ENCODE measurements at regions not wholly inside any gene's neighbourhood (a gene's known extent, or its start where the extent isn't known, plus 50 kb on each side); places are given as distances from the start of the nearest gene placed in this dataset.
"Not testable (repeated sequence)": the region's sequence is repeated elsewhere in the genome, so short reads cannot be mapped to it uniquely, and the experiment has no call there.

DNA sequence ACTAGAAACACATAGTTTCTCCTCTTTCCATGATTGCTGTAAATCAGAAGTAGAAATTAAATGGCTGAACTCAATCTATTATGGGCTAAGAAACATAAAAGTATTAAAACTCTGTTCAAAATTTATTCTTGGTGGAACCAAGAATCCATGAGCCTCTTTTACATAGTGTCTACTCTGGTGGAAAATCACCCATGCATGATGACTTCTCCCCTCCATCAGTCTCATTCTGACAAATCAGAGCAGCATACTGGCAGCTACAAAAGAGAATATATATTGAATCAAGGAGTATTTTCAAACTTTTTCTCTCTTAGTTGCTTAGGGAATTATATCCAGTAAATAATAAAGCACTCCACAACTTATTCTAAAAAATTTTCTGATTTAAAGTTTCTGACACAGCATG, 536.9 kb upstream of the CCDC54 start:
- DNase-seq = no peak

DNA sequence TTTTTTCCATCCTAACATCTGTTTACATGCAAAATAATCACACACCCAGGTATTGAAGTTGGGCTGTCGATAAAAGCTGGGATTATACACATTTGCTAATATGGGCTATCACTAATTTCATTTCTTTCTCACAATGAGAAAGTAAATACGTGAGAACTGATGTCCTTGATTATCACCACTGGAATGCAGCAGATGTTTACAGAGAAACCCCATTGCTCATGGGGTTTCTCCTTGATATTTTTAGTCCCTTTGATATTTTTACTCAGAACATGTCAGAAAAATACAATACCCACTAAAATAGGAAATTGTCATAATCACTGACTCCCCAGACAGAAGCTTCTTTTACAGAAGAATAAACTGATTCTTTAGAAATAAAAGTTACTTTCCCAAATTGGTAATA, 535.1 kb upstream of the CCDC54 start:
- DNase-seq = no peak

DNA sequence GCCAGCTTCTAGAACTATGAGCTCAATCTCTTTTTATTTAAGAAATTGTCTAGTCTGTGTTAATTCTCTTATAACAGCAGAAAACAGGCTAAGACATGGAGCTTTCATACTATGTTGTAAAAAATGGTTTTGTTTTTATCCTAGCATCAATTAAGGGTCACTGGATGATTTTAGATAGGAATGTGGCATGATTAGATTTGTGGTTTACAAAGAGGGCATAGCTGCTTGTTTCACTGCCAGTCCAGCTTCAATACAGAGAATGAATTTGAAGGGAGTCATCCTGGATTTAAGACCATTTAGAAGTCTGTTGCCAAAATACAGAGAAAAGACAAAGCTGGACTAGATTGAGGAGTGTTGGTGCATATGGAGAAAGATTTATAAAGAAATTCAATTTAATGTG, 532.6 kb upstream of the CCDC54 start:
- no peak for DNase-seq

DNA sequence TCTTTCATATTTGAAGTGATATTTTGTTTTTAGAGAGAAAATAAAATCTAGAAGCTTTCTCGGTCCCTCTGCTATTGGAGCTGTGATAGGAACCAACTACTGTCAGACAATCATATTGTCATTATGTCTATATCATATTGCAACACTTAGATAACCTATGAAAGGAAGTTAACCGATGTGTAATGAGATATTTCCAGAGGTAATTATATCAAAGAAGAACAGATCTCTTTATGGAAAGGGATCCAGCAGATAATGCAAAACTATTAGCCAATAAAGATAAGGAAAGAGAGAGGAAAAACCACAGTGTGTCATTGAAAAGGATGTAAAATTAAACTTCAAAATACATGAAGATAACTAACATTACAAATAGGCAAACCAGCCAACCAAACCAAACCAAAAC, 529.1 kb upstream of the CCDC54 start:
- no peak for DNase-seq

DNA sequence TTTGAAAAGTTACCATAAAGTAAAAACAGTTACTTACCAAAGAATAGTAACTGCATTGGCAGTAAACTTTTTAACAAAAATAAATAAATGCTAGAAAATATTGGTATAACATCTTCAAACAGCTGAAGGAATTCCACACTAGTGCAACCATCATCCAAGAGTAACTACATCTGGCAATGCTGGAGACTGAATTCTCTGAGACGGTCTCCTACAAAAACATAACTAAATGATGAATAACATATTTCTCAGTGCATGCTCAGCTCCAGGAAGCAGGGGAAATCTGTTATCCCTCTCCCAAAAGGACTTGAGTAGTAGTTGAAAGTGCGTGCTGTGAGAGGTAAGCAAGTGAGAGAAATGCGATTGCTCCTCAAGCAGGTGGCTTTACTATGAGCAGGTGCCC, 526.8 kb upstream of the CCDC54 start:
- DNase-seq = no peak

DNA sequence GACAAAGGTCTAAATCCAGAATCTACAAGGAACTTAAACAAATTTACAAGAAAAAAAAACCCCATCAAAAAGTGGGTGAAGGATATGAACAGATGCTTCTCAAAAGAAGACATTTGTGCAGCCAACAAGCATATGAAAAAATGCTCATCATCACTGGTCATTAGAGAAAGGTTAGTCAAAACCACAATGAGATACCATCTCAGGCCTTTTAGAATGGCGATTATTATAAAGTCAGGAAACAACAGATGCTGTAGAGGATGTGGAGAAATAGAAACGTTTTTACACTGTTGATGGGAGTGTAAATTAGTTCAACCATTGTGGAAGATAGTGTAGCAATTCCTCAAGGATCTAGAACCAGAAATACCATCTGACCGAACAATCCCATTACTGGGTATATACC, 518.9 kb upstream of the CCDC54 start:
- not testable (repeated sequence) for DNase-seq

DNA sequence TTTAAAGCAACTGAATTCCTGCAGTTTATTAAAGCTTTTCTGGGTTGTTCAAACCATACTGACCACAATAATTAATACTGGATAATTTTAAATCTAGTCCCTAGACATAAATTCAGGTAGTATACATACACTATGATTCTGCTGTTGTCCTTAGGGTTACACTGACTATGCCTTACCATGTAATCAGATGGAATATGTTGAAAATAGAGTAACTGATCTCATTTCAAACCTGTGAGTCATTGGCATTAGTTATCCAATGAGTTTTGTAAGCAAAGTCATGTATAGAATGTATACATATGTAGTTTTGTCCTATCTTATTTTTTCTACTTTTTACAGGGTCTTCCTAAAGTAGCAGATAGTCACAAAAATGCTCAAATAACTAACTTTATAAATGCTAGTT, 517.1 kb upstream of the CCDC54 start:
- no peak for DNase-seq

DNA sequence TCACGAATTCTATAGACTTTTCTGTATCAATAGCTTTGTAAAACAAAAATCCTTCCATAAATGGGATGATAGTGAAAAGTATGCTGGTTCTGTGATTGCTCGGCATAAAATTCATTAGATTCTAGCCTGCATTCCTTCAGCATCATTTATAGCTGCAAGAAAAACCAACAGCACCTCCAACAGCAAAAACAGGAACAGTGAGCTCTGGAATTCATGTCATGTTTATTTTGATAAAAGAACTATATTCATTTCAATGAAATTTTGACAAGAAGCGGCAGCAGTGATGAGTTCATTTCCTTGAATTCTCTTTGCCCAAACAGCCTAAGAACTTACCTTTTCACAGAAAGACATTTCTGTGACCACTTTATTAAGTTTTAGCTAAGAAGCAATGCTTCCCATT, 515.2 kb upstream of the CCDC54 start:
- no peak for DNase-seq

DNA sequence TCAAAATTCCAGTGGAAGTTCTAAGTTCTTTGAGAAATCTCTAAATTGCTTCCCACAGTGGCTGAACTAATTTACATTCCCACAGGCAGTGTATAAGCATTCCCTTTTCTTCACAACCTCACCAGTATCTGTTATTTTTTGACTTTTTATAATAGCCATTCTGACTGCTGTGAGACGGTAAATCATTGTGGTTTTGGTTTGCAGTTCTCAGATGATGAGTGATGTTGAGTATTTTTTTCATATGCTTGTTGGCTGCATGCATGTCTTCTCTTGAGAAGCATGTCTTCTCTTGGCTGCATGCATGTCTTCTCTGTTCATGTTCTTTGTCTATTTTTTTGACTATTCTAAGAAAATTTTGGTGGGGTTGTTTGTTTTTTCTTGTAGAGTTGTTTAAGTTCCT, 499.6 kb upstream of the CCDC54 start:
- DNase-seq = no peak

DNA sequence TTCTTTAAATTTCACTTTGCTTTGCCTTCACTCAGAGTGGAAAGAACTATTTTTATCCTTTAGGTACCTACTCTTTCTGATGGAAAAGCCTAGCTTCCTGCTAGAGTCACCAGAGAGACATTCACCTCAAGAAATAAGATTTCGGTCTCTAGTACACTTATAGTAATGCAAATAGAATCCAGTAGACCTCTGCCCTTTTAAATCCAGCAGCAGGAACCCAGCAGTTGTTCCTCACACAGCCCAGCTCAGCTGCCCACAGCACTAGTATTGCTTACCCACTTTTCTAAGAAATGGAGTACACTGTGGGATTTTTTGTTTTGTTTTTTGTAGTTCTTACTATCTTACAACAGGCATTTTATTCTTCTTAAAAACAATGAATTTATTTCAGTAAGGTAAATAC, 497.0 kb upstream of the CCDC54 start:
- no peak for DNase-seq

DNA sequence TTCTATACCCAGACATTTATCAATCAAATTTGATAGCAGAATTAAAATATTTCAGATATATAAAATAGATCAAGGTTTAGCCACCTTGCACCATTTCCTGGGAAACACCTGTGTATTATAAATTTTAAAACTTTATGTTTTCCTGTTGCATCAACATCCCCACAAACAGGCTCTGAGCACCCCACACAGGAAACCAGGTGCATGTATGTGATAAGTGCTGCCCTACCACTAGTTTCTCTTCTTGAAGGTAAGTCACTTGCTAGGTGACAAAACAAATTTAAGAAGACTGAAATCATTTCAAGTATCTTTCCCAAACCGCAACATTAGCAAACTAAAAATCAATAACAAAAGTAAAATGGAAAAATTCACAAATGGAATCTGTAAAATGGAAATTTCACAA, 496.1 kb upstream of the CCDC54 start:
- DNase-seq = no peak

DNA sequence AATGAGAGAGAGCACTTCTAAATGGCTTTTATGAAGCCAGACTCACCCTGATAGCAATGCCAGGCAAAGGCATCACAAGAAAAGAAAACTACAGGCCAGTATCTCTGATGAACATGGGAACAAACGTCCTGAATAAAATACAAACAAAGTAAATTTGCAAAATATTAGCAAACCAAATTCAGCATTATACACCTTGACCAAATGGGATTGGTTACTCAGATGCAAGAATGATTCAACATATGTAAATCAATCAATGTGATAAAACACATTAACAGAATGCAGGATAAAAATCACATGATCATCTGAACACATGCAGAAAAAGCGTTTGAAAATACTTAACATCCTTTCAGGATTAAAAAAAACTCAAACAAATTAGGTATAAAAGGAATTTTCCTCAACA, 494.9 kb upstream of the CCDC54 start:
- no peak for DNase-seq

DNA sequence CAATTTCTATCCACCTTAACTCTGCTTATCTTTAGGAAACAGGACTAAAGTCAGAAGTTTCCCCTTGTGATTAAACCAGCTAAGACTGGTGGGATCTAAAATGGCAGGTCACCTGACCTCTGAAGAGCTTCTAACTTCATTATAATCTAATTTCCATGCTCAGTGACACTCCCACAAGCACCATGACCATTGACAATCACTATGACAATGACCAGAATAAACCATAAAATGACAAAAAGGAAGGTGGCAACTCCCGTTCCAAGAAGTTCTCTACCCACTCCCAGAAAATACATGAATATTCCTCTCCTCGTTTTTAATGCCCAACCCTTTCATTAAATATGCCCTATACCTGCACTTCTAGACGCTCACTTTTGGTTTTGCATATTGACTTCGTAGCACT, 471.2 kb upstream of the CCDC54 start:
- no peak for DNase-seq

DNA sequence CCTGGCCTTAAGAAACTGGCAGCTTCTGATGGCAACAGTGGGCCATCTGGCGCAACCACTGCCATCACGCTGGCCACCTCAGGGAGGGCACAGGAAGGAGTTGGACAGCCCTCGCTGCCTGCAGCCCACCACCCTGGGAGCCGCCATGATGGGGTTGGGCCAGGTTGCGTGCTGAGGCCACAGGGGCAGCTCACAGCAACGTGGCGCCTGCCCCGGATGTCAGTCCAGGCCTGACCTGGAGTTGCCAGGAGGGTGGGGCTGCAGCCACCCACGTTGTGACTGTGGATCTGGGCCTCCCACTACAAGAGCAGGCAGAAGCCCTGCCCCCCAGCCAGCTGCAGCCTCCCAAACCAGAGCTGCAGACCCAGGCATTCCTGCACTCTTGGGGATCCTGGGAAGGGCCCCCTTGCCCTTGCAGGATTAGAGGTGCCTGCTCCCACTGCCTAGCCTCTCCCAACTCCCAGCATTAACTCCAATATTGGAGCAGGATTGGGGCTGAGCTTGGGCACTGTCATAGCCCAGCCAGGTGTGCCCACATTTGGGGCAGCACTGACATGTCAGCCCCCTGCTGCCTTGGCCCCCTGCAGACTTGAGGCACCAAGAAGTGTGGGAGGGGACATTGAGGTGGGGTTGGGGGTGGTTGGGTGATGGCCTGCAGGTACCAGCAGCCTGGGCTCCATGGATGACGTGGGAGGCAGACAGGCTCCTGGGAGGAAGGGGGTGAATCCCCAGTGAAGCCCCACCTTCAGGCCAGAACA, 468.9 kb upstream of the CCDC54 start:
- no peak for DNase-seq

DNA sequence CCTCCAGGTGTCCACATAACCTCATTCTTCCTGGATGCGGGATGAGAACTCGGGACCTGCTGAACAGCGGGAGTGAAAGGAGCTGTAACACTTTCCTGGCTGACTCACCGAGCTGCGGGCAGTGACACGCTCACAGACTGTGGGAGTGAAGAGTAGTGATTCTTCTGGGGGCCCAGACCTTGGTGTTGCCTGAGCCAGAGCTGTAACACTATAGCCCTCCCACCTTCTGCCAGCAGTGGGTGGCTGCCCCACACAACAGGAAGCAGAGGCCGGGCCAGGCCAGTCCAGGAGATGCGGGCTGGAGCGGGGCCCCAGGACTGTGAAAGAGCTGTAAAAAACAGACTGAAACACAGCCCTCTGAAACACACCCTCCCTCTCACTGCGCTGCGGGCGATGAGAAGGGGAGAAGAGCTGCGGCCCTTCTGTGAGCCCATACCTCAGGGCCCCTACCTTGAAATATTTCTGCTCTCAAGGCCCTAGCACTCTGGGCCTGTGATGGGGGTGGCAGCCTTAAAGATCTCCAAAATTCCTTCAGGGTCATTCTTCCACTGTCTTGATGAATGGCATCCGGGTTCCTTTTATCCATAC, 464.0 kb upstream of the CCDC54 start:
- no peak for DNase-seq

DNA sequence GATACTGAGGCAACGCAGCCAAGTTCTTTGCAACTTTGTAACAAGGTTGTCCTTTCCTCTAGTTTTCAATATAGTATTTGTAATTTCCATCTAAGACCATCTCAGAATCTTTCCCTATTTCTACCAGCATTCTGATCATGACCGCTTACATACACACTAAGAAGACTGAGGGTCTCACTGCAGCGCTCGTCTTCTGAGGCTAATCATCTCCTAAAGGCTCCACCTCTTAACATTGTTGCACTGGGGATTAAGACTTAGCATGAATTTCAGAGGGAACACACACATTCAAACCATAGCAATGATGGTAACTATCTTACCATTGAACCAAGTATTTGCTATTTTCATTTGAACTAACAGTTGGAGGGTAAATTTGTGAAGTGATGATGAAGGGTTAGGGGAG, 463.3 kb upstream of the CCDC54 start:
- DNase-seq = no peak

DNA sequence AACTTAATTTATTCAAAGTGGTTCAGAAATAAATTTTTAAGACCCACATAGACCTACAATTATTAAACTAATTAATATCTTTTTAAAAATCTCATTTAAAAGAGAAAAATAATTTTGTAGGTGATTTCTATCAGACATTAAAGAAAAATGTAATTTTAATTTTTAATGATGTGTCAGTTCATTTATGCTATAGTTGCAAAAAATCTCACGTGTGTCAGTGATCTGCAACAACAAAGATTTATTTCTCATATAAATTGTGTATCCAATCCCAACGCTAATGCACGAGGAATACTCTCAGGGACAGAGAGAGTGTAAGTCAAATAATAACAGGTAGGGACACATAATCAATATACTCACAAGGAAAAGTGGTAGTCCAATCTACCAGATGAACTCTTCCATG, 456.6 kb upstream of the CCDC54 start:
- no peak for DNase-seq

DNA sequence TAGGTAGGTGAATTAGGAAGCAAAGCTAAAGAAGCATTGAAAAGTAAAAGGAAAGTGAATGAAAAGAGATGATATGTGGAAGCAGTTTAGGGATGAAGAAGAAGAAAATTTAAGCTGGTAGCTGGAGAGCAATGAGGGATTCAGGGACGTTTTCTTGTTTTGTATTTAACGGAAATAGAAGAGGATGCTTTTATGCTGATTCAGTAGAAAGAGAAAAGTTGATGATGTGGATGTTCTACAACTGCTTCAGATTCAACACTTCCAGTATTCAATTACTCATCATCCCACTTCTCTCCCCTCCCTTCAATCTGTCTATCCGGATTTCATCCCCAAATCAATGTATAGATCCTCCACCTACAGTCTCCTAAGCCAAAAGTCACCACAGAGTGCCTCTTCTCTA, 448.2 kb upstream of the CCDC54 start:
- DNase-seq = no peak

DNA sequence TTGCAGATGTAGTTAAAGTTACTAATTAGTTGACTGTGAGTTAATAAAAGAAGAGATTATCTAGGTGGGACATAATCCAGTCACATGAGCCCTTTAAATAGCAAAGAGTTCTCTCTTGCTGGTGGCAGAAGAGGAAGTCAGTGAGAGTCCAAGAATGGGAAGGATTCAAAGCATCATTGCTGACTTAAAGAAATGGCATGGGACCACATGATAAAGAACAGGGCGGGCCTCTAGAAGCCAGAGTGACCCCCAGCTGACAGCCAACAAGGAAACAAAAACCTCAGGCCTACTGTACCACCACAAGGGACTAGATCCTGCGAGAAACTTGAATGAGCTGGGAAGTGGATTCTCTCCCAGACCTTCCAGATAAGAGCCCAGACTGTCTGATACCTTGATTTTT, 447.2 kb upstream of the CCDC54 start:
- DNase-seq = no peak

DNA sequence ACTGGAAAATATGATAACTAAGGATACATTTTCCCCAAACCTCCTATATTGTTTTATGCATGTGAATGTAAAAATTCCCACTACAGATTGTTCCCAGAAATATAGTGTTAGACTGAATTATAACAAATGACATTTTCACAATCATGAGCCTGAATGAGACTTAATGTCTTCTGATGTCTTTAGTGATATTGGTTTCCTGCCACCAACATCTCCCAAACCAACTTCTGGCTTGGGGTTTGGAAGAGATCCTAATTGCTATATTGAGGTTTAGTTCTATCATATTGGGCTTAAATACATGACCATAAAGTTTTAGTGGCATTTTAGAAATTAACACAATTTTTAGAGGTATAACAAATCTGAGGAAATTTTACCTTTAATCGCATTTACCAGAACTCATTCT, 445.3 kb upstream of the CCDC54 start:
- no peak for DNase-seq

DNA sequence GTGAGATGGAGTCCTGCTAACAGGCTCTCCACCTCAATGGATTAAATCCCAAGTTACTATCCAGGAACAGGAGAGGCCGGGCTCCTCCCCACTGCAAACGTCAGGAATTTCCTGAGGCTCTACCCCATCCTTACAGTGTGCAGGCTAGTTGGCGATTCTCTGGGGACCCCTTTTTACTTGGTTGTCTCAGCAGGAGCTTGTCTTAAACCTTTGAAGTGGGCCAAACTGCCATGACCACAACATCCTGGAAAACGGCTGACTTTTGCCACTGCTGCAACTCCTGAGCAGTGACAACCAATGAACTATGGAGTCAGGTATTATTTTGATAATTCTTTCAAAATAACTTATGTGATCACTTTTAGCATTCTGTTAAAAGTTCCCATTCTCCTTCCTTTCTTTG, 440.9 kb upstream of the CCDC54 start:
- DNase-seq = no peak

DNA sequence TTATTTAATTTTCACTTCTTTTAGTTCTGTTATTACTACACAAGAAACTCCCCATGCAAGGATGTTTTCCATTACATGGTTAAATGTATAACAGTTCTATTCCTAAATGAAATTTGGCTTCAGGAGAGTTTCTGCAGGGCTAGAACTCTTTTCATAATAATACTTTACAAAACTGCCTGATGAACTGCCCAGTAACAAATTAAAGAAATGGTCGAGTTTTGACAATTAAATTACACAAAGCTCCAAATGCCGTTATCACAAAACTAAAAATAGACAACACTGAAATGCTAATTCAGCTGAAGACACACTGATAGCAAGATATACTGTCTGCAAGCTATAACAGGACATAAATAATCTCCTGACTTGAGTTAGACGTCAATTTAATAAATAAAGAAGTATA, 435.2 kb upstream of the CCDC54 start:
- no peak for DNase-seq

DNA sequence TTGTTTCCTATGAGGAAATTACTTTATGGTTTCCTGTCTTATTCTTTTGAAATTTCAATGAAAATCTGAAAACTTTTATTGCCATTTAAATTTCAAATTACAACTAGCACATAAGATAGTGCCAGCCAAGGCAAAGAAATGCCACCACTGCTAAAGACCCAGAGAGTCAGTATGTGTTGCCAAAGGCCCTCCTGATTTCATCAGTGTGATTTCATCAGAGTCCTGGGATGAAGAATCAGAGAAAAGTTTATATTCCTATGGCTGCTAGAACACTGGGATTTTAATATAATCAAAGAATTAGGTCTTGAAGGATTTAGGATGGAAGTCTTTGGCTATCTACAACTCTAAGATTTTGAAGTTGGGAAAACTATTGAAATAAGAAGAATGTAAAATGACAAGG, 434.2 kb upstream of the CCDC54 start:
- no peak for DNase-seq

DNA sequence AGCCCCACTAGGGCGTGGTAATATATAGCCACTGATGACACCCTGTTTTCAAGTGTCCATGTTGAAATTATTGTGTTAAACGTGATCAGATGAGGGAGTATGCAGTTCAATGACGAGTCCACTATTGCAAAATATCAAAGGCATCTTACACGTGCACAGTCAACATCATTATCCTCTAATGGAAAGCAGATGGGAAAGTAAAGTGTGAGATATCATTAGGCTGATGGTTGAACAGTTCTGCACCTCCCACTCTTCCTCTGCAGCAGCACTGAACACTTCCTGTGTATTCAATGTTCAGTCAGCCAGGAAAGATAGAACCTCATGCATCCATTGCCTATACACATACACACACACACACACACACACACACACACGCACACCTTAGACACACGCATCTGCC, 431.8 kb upstream of the CCDC54 start:
- no peak for DNase-seq

DNA sequence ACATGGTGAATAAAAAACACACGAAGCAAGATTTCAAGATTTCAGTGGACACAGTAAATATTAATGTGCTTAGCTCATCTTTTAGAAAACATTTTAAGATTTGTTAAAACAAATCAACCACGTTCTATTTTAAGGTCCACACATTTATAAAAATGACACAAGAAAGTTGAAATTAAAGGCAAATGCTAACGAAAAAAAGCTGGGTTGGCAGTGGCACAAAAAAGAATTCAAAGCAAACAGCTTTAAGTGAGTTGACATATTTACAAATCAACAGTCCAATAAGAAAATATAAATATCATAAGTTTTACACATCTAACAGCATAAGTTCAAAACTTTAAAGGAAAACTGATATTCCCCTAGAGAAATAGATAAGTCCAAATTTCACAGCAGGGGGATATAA, 430.4 kb upstream of the CCDC54 start:
- no peak for DNase-seq

All from NCI-H1694 (cell line).